T47D (cell line): ENCODE measurements at regions not wholly inside any gene's neighbourhood (a gene's known extent, or its start where the extent isn't known, plus 50 kb on each side); places are given as distances from the start of the nearest gene placed in this dataset.
"Not testable (repeated sequence)": the region's sequence is repeated elsewhere in the genome, so short reads cannot be mapped to it uniquely, and the experiment has no call there.

Experiments used
- DNase-seq, 2 experiments: peaks; one replicate each; pipeline versions ENCODE4 v3.0.0 to v3.0.0-alpha.2; 2011 to 2012; ENCODE audit warnings: low read depth in 1 of 2, low spot score in 1 of 2
- JUND ChIP-seq: IDR thresholded peaks from 2 replicates; pipeline ENCODE4 v1.6.1; 2012; ENCODE audit warnings: low read depth
- in situ Hi-C: cut with HindIII; loops from 2 replicates; pipeline ENCODE4 v1.10.0; 2016; ENCODE audit warnings: low sequenced_read_pairs, low pct_unique_long_range_greater_than_20kb

DNA sequence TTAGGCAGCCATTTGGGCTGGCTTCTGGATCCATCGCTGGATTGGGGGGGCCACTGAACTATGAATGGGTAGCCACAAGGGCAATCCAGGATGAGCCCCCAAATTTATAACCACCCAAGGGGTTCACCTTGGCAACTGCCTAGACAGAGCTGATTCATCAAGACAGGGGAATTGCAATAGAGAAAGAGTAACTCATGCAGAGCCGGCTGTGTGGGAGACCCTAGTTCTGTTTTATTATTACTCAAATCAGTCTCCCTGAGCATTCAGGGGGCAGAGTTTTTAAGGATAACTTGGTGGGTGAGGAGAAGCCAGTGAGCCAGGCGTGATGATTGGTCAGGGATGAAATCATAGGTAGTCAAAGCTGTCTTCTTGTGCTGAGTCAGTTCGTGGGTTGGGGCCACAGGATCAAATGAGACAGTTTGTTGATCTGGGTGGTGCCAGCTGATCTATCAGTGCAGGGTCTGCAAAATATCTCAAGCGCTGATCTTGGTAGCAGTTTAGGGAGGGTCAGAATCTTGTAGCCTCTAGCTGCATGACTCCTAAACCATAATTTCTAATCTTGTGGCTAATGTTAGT lies 57.9 kb downstream of the DNAJB9 start:
- TF ChIP-seq JUND, result no peak
- DNase-seq, result no peak
- in situ Hi-C loops, result no loop called here

DNA sequence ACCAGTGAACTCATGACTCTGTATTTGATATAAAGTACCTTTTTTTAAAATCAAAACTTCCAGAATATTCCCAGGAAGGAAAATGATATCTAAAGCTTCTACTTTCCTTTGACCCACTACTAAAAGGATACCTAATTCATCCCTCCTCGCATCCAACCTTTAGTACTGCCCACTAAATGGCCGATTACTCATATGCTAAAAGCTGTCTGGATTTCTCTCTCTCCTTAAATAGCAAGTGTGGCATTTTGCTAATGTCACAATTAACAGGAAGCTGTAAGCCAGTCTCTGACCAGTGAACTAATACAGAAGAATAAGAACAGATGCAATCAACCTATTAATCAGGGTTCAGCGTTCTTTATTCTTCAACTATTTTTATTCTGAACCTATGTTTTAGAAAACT lies 59.0 kb downstream of the DNAJB9 start:
- in situ Hi-C loops, result no loop called here
- DNase-seq, result no peak
- TF ChIP-seq JUND, result no peak

DNA sequence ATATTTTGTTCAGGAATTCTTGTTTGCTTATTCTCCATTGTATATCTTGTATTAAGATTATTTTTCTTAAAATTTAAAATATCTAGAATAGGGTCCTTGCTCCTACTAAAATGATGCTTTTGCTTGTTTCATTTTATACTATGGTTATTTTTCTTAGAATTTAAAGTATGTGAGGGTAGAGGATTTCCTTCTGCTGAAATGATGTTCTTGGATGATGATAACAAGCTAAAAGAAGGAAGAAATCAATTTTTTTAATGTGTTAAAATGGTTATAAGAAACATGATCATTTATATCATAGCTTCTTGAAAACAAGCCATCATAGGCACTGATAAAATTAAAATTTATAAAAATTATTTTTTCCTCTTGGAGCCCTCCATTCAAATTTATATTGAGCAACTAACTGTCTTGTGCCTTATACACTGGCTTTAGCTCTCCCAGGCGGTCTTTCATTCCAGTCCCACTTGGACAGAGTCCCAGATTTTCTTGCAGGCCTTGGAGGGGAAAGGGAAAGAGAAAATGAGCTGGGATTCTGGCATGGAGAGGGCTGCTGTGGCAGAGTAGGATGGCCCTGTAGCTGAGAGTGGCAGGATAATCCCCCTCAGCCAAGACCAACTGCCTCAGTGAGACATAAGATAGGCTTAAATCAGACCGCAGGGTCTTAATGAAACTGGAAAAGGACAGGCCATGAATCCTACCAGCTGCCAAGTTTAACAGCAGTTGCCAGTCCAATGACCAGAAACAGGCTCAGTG lies 60.2 kb downstream of the DNAJB9 start:
- in situ Hi-C loops, result no loop called here
- no peak for DNase-seq
- no peak for TF ChIP-seq JUND

DNA sequence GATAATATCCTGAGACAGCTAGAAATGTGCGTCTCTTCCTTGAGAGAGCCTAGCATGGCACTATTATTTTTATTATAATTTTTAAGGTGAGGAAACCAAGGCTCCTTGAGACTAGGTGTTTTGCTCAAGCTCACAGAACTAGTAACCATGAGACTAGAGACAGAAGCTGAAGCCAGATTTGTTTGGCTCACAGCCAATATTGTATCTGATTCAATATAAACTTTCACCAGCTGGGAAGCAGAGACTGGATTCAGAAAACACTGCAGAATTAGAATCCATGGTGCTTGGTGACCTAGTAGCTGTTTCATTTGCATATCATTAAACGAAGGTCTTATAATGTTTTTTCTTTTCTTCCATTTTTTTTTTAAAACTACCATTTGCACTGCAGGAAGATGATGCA lies 64.4 kb downstream of the DNAJB9 start:
- no peak for TF ChIP-seq JUND
- in situ Hi-C loops, result no loop called here
- DNase-seq, result no peak

DNA sequence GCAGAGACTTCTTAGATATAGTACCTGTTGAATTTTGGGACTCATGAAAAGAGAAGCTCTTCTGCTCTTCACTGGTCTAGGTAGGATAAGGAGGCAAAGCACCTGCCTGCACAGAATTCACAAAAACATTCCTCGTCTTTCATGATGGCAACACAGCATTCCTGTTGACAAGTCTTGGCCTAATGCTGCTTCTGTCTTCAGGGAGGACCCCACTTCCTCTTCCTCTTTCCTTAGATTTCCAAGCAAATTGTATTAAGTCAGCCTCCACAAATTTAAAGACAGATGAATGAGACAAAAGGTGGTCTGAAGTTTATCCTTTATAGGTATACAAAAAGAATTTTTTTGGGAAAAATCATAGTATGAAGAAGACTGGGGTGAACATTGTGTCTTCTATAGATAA lies 64.9 kb downstream of the DNAJB9 start:
- no peak for TF ChIP-seq JUND
- DNase-seq, result no peak
- in situ Hi-C loops, result no loop called here

DNA sequence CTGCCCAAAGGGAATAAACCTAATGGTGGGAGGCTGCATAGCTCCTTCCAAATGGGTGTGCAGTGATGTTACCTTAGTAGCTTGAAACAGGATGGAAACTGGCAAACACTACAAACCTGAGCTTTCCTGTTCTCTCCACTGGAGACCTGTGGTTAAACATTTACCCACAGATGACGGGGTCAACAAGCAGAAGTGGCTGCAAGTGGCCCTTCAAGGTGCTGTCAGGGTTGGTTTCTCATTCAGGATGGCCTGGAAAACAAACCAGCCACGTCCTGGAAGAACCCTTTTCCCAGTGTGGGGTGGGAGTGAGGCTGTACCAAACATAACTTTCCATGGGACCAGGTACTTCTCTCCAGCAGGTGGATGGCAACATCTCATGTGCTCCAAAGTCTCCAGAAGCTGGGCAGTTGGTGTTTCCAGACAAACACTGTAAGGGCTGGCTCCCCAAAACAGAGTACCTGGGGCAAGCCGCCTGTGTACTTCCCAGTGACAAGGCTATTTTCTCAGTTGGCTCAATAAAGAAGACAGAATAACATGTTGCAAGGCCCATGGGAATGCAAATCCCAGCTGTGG lies 67.5 kb downstream of the DNAJB9 start:
- DNase-seq, result no peak
- in situ Hi-C loops, result no loop called here
- TF ChIP-seq JUND, result no peak

DNA sequence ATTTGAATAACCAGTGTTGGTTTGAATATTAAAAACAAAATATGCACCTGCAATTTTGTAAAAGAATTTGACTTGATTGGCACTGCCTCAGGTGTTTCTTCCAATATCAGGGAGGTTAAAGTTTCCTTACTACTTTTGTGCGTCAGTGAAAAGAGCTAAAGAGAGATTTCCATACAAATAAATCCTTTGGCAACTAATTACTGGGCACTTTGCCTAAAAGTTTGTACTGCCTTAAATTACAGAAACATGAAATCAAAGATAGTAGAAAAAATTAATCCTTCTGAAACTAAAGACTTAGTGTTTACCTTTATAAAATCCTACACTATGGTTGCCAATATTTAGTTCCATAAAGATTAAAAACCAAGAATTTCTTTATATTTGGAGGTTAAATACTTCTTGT lies 72.5 kb downstream of the DNAJB9 start:
- in situ Hi-C loops, result no loop called here
- TF ChIP-seq JUND, result no peak
- DNase-seq, result no peak

DNA sequence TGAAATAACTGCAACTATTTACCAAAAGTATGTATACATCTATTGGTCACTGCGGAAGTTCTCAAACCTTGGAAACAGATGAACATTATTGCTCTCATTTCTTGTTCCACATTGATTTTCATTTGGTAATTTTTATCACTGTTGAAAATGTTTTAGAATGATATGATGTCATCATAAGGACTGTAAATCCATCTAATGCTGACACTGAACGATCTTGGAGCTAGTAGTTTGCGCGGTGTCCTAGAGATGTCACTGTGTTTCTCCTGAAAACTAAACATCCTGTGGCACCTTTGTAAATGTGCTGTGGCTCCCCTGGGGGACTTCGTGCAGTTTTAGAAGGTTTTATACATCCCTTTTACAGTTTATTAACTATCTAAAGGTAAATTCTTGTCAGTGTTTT lies 73.5 kb downstream of the DNAJB9 start:
- no peak for TF ChIP-seq JUND
- peak in 1 of 2 experiments; percentile 6 for DNase-seq
- in situ Hi-C loops, result no loop called here

DNA sequence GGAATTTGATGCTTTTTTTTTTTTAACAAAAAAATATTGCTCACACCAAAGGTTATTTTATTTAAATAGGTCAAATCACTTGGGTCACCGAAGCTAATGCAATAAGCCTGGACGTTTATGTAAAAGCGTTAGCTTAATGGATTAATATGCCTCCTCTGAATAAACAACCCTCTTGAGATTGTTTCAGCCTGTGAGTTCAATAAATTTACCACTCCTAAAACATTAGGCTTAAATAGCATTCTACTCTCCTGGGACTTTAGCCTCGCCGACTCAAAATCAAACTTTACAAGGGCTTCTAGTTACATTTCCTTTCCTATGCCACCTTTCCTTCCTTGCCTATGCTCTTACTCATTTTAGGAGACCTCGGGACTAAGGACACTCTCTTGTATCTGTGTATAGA lies 79.3 kb downstream of the DNAJB9 start:
- no peak for TF ChIP-seq JUND
- in situ Hi-C loops, result no loop called here
- DNase-seq, result no peak

DNA sequence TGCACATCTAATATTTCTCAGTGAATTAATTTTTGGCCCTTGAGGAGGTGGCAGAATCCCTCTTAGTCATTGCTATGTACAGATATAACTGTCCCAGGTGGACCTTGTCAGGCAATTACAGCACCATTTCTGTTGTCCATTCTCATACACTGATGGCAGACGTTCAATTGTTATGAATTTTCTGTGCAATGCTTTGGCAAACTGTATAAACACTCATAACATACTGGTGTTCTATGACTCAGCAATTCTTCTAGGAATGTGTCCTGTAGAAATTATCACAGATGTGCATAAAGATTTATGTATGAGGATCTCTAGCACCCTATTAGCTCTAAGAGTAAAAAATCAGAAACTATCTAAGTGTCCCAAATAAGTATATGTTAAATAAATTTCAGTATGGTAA lies 80.8 kb downstream of the DNAJB9 start:
- in situ Hi-C loops, result no loop called here
- TF ChIP-seq JUND, result no peak
- peak in 1 of 2 experiments; percentile 10 for DNase-seq

DNA sequence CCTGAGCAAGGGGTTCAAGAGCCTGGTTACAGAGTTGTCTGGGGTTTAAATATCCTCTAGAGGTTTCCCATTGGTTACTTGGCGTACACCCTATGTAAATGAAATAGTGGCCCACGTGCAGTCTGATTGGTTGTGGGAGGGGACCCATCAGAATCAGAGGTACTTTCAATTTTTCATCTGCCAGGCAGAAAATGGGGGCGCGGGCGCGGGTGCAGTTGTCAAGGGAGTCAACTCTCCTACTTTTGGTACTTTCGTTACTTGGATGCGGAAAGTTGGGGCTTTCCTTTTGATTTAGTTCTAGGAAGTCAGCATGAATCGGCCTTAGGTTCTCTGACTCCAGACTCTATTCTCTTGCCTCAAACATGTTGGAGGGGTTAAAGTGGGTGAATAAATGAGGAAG lies 83.2 kb downstream of the DNAJB9 start:
- DNase-seq, result no peak
- in situ Hi-C loops, result no loop called here
- TF ChIP-seq JUND, result no peak

DNA sequence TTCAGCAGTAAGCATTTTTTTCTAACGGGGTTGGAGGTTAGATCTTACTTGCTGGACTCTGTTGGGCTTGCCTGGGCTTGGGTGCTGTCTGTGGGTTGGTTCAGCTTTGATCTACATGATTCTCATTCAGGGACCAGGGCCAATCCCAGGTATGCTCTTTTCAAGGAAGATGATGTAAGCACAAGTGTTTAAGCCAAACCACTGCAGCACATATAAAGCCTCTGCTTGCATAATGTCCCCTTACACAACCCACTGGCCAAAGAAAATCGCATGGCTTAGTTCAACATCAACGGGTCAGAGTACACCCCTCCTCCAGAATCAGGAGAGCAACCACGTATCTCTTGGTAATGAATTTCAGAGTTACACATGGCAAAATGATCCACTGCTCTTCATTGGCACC lies 83.9 kb downstream of the DNAJB9 start:
- DNase-seq, result no peak
- in situ Hi-C loops, result no loop called here
- no peak for TF ChIP-seq JUND

DNA sequence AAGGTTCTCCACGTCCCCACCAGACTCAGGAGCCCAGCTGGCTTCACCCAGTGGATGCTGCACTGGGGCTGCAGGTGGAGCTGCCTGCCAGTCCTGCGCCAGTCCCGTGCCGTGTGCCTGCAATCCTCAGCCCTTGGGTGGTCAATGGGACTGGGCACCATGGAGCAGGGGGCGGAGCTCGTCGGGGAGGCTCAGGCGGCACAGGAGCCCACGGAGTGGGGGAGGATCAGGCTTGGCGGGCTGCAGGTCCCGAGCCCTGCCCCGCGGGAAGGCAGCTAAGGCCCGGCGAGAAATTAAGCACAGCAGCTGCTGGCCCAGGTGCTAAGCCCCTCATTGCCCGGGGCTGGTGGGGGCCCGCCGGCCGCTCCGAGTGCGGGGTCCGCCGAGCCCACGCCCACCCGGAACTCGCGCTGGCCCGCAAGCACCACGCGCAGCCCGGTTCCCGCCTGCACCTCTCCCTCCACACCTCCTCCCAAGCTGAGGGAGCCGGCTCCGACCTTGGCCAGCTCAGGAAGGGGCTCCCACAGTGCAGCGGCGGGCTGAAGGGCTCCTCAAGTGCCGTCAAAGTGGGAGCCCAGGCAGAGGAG lies 87.6 kb downstream of the DNAJB9 start:
- in situ Hi-C loops, result not testable (repeated sequence)

More for the DNA sequence above, 87.6 kb downstream of the DNAJB9 start:
- DNase-seq, result not testable (repeated sequence)
